CD14-positive monocyte (primary cell): ENCODE measurements at regions not wholly inside any gene's neighbourhood (a gene's known extent, or its start where the extent isn't known, plus 50 kb on each side); places are given as distances from the start of the nearest gene placed in this dataset.

Source experiments
- DNase-seq, 3 donors: peaks; one replicate each; pipeline ENCODE4 v3.0.0-alpha.2; 2011 to 2022
- H2AFZ ChIP-seq: 2 replicates; pipeline ENCODE4 v1.6.0; 2012; ENCODE audit warnings: mild to moderate bottlenecking, low read depth, low read length, inconsistent platforms; ENCODE audit not compliant: insufficient read depth, poor library complexity, severe bottlenecking
- H3K27ac ChIP-seq, 2 donors: 1 replicate in 1 of 2; 2 replicates in 1 of 2; pipeline ENCODE4 v1.5.1; 2012 to 2013; ENCODE audit warnings: low read length in 2 of 2, control low read depth in 1 of 2, inconsistent platforms in 1 of 2, low read depth in 1 of 2, mild to moderate bottlenecking in 1 of 2
- H3K27me3 ChIP-seq, 2 donors: one replicate each; pipeline versions ENCODE4 v1.6.0 to v1.6.1; 2011 to 2013; ENCODE audit warnings: low read length in 2 of 2; ENCODE audit not compliant: control insufficient read depth in 2 of 2, insufficient read depth in 2 of 2
- H3K36me3 ChIP-seq, 2 donors: replicated peaks in 1 of 2; 1 replicate in 1 of 2; 2 replicates in 1 of 2; pipeline versions ENCODE4 v1.5.1 to v1.6.1; 2012 to 2013; ENCODE audit warnings: low read length in 2 of 2, control low read depth in 1 of 2, inconsistent platforms in 1 of 2, mild to moderate bottlenecking in 1 of 2; ENCODE audit not compliant: insufficient read depth in 2 of 2, control insufficient read depth in 1 of 2
- H3K4me1 ChIP-seq, 2 donors: 1 replicate in 1 of 2; 2 replicates in 1 of 2; pipeline versions ENCODE4 v1.5.1 to v1.6.1; 2012 to 2013; ENCODE audit warnings: low read length in 2 of 2, control low read depth in 1 of 2, inconsistent platforms in 1 of 2, mild to moderate bottlenecking in 1 of 2, moderate library complexity in 1 of 2; ENCODE audit not compliant: insufficient read depth in 2 of 2, control insufficient read depth in 1 of 2
- H3K4me2 ChIP-seq: replicated peaks from 2 replicates; pipeline ENCODE3; 2012; ENCODE audit warnings: low read length, moderate library complexity, mild to moderate bottlenecking; ENCODE audit not compliant: poor library complexity, severe bottlenecking; ENCODE audit errors: extremely low read depth
- H3K4me3 ChIP-seq, 3 experiments: fragments of 200-600 bp in 1 of 3; sonication (generic) in 1 of 3; replicated peaks in 1 of 3; 1 replicate in 2 of 3; 2 replicates in 1 of 3; pipeline ENCODE4 v1.5.1; 2011 to 2013; ENCODE audit warnings: low read length in 3 of 3, mild to moderate bottlenecking in 3 of 3, control low read depth in 2 of 3, low read depth in 2 of 3, inconsistent platforms in 1 of 3, moderate library complexity in 1 of 3
- H3K79me2 ChIP-seq: 2 replicates; pipeline ENCODE4 v1.6.0; 2012; ENCODE audit warnings: mild to moderate bottlenecking, control low read depth, inconsistent platforms, low read length, moderate library complexity; ENCODE audit not compliant: insufficient read depth
- H3K9ac ChIP-seq: 2 replicates; pipeline ENCODE4 v1.6.0; 2017; ENCODE audit warnings: low read length, mild to moderate bottlenecking; ENCODE audit not compliant: insufficient read depth, poor library complexity, severe bottlenecking
- H3K9me3 ChIP-seq, 2 donors: replicated peaks in 1 of 2; 1 replicate in 1 of 2; 2 replicates in 1 of 2; pipeline versions ENCODE4 v1.5.1 to v1.6.1; 2012 to 2013; ENCODE audit warnings: low read length in 2 of 2, control low read depth in 1 of 2; ENCODE audit not compliant: control insufficient read depth in 1 of 2, insufficient read depth in 1 of 2
- H4K20me1 ChIP-seq: 2 replicates; pipeline ENCODE4 v1.6.0; 2012; ENCODE audit warnings: mild to moderate bottlenecking, low read length, control low read depth, moderate library complexity; ENCODE audit not compliant: insufficient read depth
- H3K27ac Mint-ChIP-seq, 7 donors: one replicate each; pipeline ENCODE4 v1.8.0; 2020; ENCODE audit warnings: mild to moderate bottlenecking in 7 of 7, mixed read lengths in 7 of 7, moderate library complexity in 6 of 7, inconsistent platforms in 2 of 7
- H3K27me3 Mint-ChIP-seq, 3 donors: one replicate each; pipeline ENCODE4 v1.8.0; 2021 to 2022; ENCODE audit warnings: low read depth in 3 of 3, mild to moderate bottlenecking in 3 of 3, mixed read lengths in 3 of 3, moderate library complexity in 3 of 3, inconsistent platforms in 1 of 3
- H3K36me3 Mint-ChIP-seq, 2 donors: one replicate each; pipeline ENCODE4 v1.8.0; 2020; ENCODE audit warnings: mixed read lengths in 2 of 2, inconsistent platforms in 1 of 2, mild to moderate bottlenecking in 1 of 2
- H3K4me1 Mint-ChIP-seq: one replicate; pipeline ENCODE4 v1.8.0; 2020; ENCODE audit warnings: mild to moderate bottlenecking, mixed read lengths
- H3K4me3 Mint-ChIP-seq, 2 donors: one replicate each; pipeline ENCODE4 v1.8.0; 2020; ENCODE audit warnings: mild to moderate bottlenecking in 2 of 2, mixed read lengths in 2 of 2, moderate library complexity in 1 of 2
- H3K9me3 Mint-ChIP-seq, 7 donors: one replicate each; pipeline ENCODE4 v1.8.0; 2020 to 2022; ENCODE audit warnings: mixed read lengths in 7 of 7, mild to moderate bottlenecking in 6 of 7, moderate library complexity in 6 of 7, inconsistent platforms in 2 of 7
- WGBS: methylation state at CpG from one replicate; pipeline ENCODE4 v1.1.5; 2013; ENCODE audit warnings: missing lambda C conversion rate; ENCODE audit not compliant: insufficient coverage; 5-methylcytosine and 5-hydroxymethylcytosine counted together
- intact Hi-C, 2 donors: fragments of 100-400 bp; cut with micrococcal nuclease; formaldehyde crosslinking; loops; one replicate each; pipeline versions ENCODE4 v1.15.0 to v1.15.1; 2023
- TF ChIP-seq, protein P1 (sequence below): fragments of 200-600 bp; IDR thresholded peaks from one replicate; pipeline ENCODE4 v1.8.0; 2022; ENCODE audit warnings: antibody characterized with exemption, mild to moderate bottlenecking

DNA sequence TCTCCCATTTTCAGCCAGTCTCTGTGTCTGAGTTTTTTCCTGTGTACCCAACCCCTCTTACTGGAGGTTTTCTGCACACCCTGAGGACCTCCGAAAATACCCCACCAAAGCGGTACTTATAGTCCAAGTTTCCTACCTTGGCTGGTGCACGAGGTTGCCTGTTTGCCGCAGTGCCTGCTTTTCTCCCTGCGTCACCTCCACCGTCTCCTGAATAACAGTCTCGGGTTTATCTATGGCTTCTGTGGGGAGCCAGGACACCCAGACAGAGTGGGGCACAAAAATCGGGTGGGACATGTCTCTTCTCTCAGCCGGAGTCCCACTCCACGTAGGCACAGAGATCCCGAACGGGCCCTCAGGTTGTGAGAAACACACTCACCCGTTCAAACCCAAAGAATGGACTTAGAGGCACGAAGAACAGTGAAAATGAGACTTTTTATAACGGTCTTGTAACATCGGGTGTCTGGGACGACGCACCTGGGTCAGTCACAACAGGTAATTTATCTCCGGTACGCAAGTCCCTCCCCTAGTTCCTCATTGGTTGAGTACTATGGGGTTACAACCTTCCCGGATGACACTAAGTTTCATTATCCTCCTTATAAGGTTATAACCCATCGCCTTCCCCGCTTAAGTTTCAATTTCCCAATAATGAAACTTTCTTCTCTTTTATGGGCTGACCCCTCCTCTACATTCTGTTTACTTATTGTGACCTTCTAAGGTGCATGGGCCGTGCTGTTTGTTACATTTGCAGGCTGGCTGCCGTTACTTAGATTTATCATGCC, 970.2 kb upstream of the COX7C start:
- Histone ChIP-seq H3K4me2 (no peak overlapping the region), H3K9ac (no peak overlapping the region), H2AFZ (no peak overlapping the region), H3K27me3 (no peaks in the 10 kb centered on the region), H3K4me3 (no peak overlapping the region), H3K4me1 (no peaks in the 10 kb centered on the region), H3K9me3 (no peaks in the 10 kb centered on the region), H3K27ac (no peak overlapping the region), H3K79me2 (no peaks in the 10 kb centered on the region), H4K20me1 (no peaks in the 10 kb centered on the region), H3K36me3 (no peaks in the 10 kb centered on the region)
- Mint-ChIP-seq H3K4me1 (no peaks in the 10 kb centered on the region), H3K36me3 (no peaks in the 10 kb centered on the region), H3K27me3 (no peaks in the 10 kb centered on the region), H3K9me3 (peaks cover 0 to 12% (median 3%) of the 10 kb centered on the region in 7 donors), H3K27ac (no peak overlapping the region), H3K4me3 (no peak overlapping the region)
- TF ChIP-seq, protein P1, sequence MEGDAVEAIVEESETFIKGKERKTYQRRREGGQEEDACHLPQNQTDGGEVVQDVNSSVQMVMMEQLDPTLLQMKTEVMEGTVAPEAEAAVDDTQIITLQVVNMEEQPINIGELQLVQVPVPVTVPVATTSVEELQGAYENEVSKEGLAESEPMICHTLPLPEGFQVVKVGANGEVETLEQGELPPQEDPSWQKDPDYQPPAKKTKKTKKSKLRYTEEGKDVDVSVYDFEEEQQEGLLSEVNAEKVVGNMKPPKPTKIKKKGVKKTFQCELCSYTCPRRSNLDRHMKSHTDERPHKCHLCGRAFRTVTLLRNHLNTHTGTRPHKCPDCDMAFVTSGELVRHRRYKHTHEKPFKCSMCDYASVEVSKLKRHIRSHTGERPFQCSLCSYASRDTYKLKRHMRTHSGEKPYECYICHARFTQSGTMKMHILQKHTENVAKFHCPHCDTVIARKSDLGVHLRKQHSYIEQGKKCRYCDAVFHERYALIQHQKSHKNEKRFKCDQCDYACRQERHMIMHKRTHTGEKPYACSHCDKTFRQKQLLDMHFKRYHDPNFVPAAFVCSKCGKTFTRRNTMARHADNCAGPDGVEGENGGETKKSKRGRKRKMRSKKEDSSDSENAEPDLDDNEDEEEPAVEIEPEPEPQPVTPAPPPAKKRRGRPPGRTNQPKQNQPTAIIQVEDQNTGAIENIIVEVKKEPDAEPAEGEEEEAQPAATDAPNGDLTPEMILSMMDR, result no peak
- DNase-seq, result no peak
- WGBS, result 90% methylated on average over 20 of the region's 25 CpGs
- intact Hi-C loops, result no loop called here

DNA sequence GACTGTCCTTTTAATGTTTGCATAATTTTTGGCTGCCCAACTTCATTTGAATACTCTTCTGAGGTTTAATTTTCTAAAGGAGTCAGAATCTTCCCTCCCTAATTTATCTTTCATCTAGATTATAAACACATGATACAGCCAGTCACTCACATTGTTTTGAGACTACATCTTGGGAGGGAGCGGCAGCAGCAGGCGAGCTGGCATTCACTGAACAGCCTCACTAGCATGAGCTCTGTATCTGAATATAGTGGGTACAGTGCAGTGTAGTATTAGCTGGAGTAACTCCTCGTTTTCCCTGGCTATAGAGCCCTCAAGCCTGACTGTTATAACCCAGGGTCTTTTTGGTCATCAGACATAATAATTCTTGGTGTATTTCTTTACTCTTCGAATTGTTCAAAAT, 969.2 kb upstream of the COX7C start:
- Histone ChIP-seq H3K79me2 (no peaks in the 10 kb centered on the region), H2AFZ (no peak overlapping the region), H3K4me1 (no peaks in the 10 kb centered on the region), H3K4me3 (no peak overlapping the region), H3K9ac (no peak overlapping the region), H3K27ac (no peak overlapping the region), H3K36me3 (no peaks in the 10 kb centered on the region), H3K4me2 (no peak overlapping the region), H3K27me3 (no peaks in the 10 kb centered on the region), H4K20me1 (no peaks in the 10 kb centered on the region), H3K9me3 (no peaks in the 10 kb centered on the region)
- Mint-ChIP-seq H3K4me1 (no peaks in the 10 kb centered on the region), H3K4me3 (no peak overlapping the region), H3K27ac (no peak overlapping the region), H3K9me3 (peaks cover 0 to 12% (median 3%) of the 10 kb centered on the region in 7 donors), H3K27me3 (no peaks in the 10 kb centered on the region), H3K36me3 (no peaks in the 10 kb centered on the region)
- no peak for DNase-seq
- WGBS, result no CpG with 5 or more reads among the region's 4 CpGs
- intact Hi-C loops, result no loop called here
- TF ChIP-seq, protein P1, result no peak
